Head of caudate nucleus (tissue), 42 donors: ENCODE measurements at regions not wholly inside any gene's neighbourhood (a gene's known extent, or its start where the extent isn't known, plus 50 kb on each side); places are given as distances from the start of the nearest gene placed in this dataset.

Experiments
- DNase-seq, 42 donors: peaks; one replicate each; pipeline versions ENCODE4 v3.0.0 to v3.0.0-alpha.2; 2020 to 2021; ENCODE audit warnings: mixed read lengths in 7 of 42
- intact Hi-C: fragments of 100-400 bp; cut with DNase I; formaldehyde crosslinking; loops from one replicate; pipeline ENCODE4 v1.15.0; 2022

- intact Hi-C loops = no loop called here
- DNase-seq = no peak
These were observed 70.5 kb upstream of the CDYL2 start for GRCh38 chr16:80874925-80875324.

GRCh38 chr16:80862160-80862705 lies 57.8 kb upstream of the CDYL2 start:
- intact Hi-C loops = no loop called here
- DNase-seq = no peak
